GM19238 (cell line): ENCODE measurements at regions not wholly inside any gene's neighbourhood (a gene's known extent, or its start where the extent isn't known, plus 50 kb on each side); places are given as distances from the start of the nearest gene placed in this dataset.

Experiments
- DNase-seq: peaks from one replicate; pipeline ENCODE4 v3.0.0; 2011; ENCODE audit warnings: low spot score; ENCODE audit not compliant: insufficient read length

DNA sequence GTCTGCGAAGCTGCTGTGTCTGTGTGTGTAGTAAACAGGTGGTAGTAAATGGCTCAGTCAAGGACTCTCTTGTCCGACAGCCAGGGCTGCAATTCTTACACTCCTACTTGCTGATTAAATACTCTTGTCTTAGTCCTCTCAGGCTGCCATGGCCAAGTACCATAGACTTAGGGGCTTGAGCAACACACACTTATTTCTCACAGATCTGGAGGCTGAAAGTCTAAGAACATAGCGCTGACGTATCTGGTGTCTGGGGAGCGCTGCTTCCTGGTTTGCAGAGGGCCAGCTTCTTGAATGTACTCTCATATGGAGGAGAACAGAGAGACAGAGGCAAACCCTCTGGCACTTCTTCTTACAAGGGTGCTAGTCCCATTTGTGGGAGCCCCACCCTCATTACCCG is 411.0 kb downstream of the MED10 start:
- no peak for DNase-seq

DNA sequence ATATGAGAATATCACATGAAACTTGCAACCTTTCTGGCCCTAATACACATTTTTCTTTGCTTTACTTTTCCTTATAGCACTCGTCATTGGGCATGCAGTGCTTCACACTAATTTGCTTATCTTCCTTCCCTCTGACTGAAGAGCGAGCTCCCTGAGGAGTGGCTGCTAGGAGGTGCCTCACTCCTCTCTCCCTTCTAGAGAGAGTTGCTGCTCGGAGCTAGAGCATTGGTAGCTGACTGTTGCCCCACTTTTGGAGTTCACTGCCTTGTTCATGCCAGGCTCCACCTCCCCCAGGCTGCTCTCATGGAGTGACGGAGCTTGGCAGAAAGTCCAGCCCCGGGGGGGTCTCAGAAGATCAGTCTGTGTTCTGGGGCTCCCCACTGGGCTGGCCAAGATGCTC is 413.2 kb downstream of the MED10 start:
- no peak for DNase-seq

DNA sequence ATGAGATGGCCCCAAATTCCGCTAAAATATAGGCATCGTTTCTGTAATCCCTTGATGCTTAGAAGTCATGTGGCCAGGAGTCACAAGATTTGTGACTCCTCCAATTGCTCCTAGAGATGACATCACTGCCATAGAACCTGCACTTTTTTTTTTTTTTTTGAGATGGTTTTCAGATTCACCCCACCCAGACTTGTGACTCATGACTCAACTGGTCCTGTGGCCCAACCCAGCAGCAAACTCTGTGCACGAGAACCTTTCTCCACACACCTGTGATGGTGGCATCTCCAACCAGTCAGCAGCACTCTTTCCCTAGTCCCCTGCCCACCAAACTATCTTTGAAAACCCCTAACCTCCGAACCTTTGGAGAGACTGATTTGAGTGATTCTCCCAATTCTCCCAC is 414.0 kb downstream of the MED10 start:
- no peak for DNase-seq

DNA sequence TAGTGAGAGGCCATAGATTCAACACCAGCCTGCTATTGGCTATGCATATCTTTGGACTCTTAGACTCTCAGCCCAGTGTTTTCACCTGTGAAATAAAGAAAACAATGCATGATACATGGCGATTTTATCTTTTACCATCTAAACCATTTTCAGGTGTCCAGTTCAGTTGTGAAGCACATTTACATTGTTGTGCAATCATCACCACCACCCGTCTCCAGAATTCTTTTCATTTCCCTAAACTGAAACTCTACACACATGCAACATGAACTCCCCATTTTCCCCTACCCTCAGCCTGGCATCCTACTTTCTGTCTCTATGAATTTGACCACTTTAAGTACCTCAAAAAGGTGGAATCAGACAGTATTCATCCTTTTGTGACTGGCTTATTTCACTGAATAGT is 420.6 kb downstream of the MED10 start:
- DNase-seq: no peak

DNA sequence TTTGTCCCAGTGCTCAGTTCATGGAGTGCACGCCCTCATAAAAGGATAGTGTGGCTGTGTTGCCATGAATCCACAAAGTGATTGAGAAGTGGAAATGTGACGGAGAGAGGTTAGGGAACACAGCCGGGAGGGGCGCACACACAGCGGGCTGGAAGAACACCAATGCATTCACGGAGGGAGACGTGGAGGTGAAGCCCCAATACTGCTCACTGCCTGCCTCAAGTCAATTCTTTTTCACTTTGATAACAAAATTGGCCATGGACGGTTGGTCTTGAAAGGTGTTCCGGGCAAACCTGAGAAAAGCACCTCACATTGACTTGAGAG is 424.1 kb downstream of the MED10 start:
- DNase-seq: no peak

DNA sequence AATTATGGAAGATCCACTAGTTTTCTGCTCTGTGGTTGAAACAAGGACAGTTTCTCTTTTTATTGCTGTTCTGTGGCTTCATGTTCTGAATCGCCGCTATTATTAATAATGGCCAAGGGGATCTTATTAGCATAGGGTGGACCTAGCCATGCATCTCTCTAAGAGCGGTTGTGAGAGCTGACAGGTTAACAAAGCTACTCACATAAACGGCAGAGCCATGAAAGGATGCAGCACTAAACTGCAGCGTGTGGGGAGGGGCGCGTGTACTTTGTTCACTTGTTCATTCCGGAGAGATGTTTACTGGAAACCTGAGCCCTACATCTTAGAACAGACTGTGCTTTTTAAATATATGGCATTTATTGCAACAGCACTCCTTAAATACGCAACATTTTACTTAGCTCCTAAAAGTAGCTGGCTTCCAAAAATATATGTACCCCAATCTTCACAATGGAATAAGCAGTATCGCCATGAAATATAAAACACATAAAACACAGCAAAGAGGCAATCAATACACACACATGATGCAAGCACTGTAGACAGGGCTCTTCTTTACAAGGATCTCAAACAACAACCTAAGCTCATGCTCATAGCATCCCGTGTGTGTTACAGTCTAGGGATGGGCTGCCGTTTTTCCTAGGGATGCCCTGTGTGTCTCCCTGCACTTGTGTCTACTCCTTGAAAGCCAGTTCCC is 424.6 kb downstream of the MED10 start:
- DNase-seq: no peak

DNA sequence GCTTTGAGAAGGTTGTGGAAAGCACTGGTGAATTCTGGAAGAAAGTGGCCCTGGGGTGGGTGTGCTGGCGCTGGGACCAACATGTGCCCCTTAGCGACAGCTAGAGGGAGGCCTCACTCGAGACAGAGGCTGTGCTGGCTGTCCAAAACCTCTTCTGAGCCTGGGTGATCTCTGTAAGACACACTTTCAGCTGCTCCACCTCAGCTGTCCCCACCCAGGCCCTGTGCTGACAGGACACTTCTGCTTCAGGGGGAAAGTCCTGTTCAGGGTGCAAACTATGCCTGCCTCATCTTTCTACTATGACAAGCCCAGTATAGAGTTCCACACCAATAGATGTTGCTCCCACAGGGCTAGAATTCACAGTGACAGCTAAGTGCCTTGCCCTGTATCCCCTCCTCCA is 426.4 kb downstream of the MED10 start:
- no peak for DNase-seq

DNA sequence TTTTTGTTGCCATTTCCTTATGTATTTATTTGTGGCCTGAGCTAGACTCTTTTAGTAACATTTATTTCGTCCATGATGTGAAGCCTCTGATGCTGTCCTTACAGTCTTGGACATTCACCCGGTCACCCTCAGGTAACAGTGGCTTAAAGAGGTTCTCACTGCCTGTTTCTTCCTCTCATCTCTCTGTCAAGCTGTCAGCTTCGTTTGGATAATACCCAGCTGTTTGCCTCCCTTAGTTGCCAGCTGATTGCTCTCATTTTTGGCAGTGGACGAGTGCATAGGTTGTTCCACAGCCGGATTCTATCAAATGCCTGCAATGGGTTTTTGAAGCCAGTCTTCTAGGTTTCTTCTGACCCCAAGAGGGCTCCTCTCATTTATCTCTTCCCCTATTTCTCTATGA is 427.7 kb downstream of the MED10 start:
- DNase-seq: no peak

DNA sequence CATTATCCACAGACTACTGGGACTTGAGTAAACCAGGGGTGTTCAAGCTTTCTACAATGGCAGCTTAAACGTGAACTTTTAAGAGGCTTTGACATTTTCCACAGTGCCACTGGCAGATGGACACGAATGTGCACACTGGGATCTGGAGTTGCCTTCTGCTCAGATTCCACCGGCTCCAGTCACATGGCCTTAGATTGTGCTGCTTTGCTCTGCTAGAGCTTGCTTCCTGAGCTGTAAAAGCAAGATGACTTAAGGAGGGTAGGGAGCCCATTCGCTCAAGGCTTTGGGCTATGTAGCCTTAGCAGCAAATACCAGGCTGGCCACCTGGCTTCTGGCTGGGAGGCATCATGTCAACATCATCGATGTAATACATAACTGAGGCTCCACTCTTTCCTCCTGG is 436.9 kb downstream of the MED10 start:
- DNase-seq: no peak

DNA sequence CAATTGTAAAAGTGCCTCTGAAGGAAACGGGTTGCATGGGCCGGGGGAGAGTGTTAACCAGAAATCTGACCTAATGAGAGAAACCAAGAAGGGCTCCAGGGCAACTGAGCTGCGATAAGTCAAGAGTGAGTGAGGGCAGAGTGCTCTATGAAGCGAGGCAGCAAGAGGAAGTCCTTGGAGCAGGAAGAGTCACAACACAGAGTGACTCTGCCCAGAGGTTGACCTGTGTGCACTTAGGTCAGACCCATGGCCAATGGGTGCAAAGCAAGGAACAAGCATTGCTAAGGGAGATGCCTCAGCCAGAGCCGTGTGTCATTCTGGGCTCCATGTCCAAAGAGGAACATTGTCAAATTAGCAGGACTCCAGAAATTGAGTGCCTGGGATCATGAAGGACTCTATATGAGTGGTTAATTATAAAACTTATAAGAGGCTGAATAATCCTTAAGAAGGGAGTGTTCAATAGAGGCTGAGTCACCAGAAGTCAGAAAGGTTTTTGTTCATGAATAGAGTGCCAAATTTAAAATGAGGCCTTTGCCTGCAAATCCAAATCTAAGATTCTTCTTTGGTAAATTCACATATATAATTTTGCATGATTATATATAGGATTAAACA is 438.5 kb downstream of the MED10 start:
- no peak for DNase-seq

DNA sequence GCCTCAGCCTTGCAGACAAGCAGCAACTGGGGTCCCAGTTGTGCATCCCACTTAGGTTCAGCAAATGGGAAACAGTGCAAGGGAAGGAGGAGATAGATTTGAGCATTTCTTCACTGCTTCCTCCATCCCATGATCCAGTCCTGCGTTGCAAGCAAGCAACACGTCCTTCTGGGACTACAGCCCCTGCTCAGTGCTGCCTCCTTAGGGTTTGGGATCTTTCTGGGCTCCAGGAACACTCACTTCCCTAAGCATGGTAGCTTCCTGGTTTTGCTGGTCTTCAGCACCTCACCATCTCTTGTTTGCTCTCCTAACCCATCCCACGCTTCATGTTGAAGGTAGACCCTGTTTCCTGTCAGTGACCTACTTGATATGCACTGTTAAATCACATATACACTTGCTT is 444.7 kb downstream of the MED10 start:
- DNase-seq: no peak

DNA sequence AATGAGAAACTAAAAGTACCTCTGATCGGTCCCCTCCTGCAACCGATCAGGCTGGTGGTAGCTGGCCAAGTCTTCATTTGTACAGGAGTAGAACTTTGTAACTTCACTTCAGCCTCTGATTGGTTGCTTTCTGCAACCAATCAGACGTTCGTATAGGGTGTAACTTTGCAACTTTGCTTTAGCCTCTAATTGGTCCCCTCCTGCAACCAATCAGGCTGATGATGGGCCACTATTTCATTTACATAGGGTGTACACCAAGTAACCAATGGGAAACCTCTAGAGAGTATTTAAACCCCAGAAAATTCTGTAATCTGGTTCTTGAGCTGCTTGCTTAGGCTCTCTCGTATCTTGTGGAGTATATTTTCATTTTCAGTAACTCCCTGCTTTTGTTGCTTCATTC is 445.5 kb downstream of the MED10 start:
- no peak for DNase-seq

DNA sequence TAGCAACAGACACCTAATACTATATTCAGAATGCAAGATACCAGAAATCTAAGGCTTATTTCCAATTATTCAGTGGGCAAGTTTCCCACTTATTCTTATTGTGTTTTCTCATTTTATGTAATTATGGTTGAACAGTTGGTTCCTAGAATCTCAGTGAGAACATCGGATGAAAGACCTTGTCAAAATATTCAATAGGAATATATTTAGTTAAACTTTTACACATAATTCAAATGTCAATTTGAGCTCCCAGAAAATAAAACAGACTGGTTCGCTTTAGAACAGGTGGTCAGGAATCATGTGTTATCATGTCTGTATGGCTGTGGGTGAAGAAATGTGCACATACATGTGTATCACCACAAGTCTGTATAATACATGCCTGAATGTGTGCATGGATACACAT is 447.8 kb downstream of the MED10 start:
- no peak for DNase-seq

DNA sequence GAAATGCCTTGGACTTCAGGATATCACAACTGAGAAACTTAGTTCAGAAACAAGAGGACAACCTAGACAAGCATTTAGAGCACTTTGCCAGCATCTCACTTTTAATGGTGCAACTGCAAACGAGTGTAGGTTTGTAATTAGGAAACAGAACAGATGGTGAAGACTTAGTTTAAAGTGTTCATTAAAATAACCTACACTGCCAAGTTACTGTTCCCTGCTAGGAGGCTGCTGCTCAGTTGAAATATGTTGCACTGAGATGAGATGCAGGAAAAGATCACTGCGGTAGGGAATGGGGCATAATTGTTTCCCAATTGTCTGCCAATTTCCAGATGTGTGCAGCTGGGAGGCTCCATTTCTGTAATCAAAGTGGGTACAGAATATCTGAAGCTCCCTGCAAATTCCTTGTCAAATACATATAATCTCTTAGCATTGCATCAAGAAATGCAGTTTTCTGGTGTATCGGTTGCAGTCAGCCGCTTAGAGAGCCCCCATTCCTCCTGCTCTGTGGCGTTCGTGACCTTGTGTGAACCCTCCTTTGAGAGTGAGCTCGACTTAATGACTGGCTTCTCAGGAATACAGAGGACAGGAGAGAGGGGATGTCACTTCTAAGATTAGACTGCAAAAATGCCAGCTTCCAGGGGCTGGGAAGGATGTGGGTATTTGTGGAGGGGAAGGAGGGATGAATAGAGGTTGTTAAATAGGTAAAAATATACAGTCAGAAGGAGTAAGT is 448.9 kb downstream of the MED10 start:
- no peak for DNase-seq

DNA sequence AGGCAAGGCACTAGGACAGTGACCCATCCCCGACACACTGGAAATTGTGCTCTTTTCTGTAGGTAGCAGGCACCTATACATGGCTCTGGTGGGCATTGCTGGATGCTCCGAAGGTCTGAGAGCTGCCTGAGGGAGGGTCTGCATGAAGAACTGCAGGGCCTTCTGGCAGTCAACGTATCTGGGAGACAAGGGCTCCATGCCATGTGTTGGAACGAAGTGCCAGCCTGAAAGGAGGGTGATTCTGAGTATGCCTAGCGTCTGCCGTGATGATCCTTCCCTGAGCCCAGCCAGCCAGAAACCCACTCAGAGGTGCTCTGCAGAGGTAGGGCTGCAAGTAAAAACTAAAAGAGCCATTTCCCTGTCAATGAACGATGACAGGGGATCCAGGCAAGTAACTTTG is 453.2 kb downstream of the MED10 start:
- DNase-seq: no peak

DNA sequence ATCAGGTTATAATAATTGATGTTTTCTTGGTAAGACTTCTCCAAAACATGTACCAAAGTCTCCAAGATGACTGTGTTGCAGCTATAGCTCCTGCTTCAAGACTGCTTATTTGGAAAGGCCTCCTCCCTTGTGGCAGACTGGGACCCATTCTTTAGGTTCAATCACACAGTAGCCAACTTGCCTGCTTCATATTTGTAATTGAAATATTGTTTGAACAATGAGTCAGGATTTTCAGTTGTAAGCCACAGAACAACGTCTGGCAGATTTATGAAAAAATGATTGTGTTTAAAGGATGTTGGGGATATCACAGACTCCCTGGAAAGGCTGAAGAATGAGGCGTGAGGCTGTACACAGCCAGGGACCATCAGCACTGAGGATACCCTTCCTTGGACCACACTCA is 458.9 kb downstream of the MED10 start:
- DNase-seq: no peak

DNA sequence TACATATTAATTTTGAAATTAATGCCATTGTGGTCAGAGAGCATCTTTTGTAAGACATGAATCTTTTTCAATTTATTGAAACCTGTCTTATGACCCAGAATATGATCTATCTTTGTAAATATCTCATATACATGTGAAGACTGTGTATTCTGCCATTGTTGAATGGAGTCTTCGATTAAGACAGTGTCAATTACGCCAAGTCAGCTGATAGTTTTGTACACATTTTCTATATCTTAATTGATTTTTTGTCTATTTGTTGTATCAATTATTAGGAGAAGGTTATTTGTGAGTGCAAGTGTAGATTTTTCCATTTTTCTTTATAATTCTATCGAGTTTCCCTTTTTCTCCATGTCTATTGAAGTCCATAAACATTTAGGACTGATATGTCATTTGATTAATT is 471.6 kb downstream of the MED10 start:
- DNase-seq: no peak

DNA sequence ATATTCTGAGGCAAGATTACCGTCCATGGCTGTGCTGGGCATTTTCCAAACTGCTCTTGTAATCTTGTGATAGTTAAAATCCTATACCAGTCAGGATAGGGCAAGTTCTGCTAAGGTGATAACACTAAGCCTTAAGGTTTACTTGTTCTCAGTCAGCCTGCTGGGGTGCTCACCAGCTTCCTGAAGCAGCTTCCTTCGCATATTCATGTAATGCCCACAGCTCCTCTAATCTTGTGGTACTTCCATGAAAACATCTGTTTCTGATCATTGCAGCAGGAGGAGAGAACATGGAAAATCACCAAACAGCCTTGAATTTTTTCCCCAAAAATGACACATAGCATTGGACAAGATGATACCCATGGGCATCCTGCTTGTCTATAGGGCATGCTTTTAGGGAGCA is 473.2 kb downstream of the MED10 start:
- DNase-seq: no peak

DNA sequence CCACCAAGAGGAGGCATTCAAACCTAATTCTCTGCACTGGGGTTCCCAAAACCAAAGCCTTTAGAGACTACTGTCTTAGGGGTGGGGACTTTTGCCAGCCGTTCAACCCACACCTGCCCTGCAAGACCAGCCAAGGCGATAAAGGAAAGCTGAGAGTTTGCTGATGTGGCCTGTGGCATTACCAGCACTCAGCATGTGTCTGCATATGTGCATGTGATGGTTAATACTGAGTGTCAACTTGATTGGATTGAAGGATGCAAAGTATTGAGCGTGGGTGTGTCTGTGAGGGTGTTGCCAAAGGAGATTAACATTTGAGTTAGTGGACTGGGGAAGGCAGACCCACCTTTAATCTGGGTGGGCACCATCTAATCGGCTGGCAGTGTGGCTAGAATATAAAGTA is 474.2 kb downstream of the MED10 start:
- DNase-seq: no peak

DNA sequence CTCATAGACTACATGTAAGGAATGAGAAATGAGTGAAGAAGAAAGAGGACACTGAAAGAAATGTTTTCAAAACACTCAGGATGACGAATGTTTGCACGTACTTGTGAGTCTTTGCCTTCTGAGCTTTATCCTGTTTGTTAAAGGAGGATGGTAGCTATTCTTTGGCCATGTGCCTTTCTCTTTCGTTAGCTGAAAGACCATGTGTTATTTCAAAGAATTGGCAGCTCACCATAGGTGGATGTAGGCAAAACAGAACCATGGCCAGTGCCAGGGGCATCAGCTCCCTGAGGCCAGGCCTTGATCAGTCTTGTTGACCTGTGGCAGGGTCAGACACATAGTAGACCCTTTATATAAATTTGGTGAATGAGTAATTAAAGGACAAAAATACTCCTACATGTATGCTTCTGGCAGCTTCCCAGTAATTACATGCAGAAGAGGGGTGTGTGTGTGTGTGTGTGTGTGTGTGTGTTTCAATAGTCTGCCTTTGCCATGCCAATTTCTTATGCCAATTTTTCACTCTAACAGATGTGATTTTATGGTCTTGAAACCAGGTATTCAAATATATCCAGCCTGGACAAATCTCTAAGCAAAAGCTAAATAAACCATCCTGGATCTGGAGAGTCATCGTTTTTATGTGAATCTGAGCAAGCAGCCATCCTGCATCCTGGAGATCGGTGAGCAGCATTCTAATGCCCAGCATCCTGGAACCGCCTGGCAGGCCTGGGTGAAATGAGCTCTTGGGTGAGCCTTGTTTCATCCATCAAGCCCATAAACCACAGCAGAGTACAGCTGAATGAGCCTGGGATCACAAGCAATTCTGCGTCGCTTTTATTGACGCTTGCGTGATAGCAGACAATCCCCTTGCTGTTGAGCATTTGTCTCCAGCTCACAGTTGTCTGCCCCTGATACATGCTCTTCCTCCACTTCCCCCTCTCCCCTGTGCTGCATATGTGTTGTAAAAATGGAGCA is 475.4 kb downstream of the MED10 start:
- no peak for DNase-seq

DNA sequence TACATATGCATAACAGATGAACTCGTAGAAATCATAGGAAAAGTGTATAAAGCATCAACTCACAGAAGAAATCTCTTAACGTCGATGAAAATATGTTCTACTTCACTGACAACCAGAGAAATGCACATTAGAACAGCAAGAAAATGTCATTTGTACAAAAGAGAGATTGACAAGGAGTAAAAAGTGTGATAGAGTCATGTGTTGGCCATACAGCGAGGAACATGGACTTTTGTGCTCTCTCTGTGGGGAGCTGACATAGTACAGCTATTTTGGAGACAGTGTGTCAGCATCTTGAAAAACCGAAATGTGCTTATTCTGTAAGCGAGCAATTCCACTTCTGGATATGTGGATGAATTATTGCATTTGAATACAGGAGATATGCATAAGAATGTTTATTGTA is 477.9 kb downstream of the ICE1 start:
- DNase-seq: no peak

DNA sequence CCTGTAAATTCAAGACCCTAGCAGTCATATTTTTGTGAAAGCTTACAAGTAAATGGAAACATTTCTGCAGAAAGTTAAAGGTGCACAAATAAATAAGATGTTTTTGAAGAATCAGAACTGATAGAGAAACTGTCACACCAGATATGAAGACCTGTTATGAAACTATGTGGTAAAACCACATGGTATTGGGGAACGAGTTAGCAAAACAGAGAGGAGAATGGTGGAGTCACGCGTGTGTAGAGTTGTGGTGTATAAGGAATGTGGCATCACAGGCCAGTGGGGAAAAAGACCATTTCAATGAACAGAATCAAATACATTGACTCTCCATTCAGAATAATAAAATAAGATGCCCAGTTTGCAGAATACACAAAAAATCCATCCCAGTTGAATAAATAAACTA is 477.2 kb downstream of the ICE1 start:
- no peak for DNase-seq
